Nephron progenitor cell (in vitro differentiated cells): ENCODE measurements at regions not wholly inside any gene's neighbourhood (a gene's known extent, or its start where the extent isn't known, plus 50 kb on each side); places are given as distances from the start of the nearest gene placed in this dataset.

Experiments
- DNase-seq: peaks from one replicate; pipeline ENCODE4 v3.0.0; 2021
- H3K27ac Mint-ChIP-seq: 2 replicates; pipeline ENCODE4 v1.8.0; 2021; ENCODE audit warnings: mild to moderate bottlenecking, moderate library complexity, mixed read lengths
- H3K27me3 Mint-ChIP-seq: 2 replicates; pipeline ENCODE4 v1.8.0; 2021; ENCODE audit warnings: mild to moderate bottlenecking, low read depth, mixed read lengths; ENCODE audit not compliant: poor library complexity
- H3K36me3 Mint-ChIP-seq: 2 replicates; pipeline ENCODE4 v1.8.0; 2021; ENCODE audit warnings: low read depth, mixed read lengths
- H3K4me1 Mint-ChIP-seq: 2 replicates; pipeline ENCODE4 v1.8.0; 2021; ENCODE audit warnings: mixed read lengths
- H3K4me3 Mint-ChIP-seq: 2 replicates; pipeline ENCODE4 v1.8.0; 2021; ENCODE audit warnings: mild to moderate bottlenecking, moderate library complexity, mixed read lengths
- H3K9me3 Mint-ChIP-seq: 2 replicates; pipeline ENCODE4 v1.8.0; 2021; ENCODE audit warnings: mild to moderate bottlenecking, moderate library complexity, mixed read lengths
- CTCF ChIP-seq: fragments of 200-600 bp; sonication (generic); IDR thresholded peaks from 2 replicates; pipeline ENCODE4 v1.5.0; 2021; ENCODE audit warnings: antibody characterized with exemption

DNA sequence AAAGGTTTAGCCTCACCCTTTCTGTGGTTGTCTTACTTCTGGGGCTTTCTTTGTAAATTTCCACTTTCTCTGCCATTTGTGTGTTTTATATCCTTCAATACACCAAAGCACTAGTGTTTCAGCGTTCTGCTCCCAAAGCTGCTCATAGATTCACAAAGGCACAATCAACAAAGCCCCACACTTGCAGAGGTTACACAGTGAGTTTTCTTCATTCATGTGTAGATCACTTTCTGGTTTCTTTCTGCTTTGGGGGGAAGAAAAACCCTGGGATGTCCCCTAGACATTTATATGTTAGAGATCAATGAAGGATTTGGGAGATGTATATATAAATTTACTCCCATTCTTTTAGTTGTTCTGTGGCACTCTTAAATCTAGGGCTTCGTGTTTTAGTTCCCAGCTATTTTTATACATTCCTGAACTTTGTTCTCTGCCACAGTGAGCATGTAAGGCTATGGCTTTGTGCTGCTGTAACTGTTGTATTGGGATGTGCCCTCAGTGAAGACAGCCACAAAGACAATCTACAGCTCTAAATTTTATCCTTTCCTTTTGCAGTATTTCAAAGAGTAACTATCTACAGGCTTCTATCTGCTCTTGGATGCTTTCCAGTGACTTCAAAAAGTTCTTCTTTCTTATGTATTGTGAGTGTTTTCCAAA is 636.5 kb downstream of the ZBBX start:
- no peak for TF ChIP-seq CTCF
- H3K27me3 Mint-ChIP-seq: no peaks in the 10 kb centered on the region
- H3K27ac Mint-ChIP-seq: no peak overlapping the region
- no peaks in the 10 kb centered on the region for H3K9me3 Mint-ChIP-seq
- H3K36me3 Mint-ChIP-seq: no peaks in the 10 kb centered on the region
- no peak for DNase-seq
- no peak overlapping the region for H3K4me3 Mint-ChIP-seq
- H3K4me1 Mint-ChIP-seq: no peaks in the 10 kb centered on the region

- DNase-seq: no peak
- TF ChIP-seq CTCF: no peak
- H3K27ac Mint-ChIP-seq: no peak overlapping the region
- H3K9me3 Mint-ChIP-seq: no peaks in the 10 kb centered on the region
- H3K4me3 Mint-ChIP-seq: no peak overlapping the region
- no peaks in the 10 kb centered on the region for H3K27me3 Mint-ChIP-seq
- no peaks in the 10 kb centered on the region for H3K4me1 Mint-ChIP-seq
- no peaks in the 10 kb centered on the region for H3K36me3 Mint-ChIP-seq
Measured at GRCh38 chr3:166734734-166735133, 645.4 kb downstream of the ZBBX start.

DNA sequence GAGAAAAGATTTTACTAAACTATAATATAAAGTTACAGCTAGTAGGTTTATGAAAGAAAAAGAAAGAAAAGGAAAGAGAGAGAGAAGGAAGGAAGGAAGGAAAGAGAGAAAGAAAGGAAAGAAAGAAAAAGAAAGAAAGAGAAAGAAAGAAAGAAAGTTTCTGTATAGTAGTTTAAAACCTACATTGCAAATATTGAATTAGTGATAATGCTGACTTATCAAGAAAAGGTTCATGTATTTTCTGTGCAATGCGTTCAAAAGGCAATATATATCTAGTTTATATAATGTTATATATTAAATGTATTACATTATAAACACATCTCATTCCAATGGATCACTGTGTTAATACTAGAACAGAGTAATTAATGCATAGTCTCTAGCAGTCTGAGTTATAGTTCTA is 648.4 kb downstream of the ZBBX start:
- no peak for TF ChIP-seq CTCF
- Mint-ChIP-seq H3K27ac (no peak overlapping the region), H3K4me1 (no peaks in the 10 kb centered on the region), H3K9me3 (no peaks in the 10 kb centered on the region), H3K27me3 (no peaks in the 10 kb centered on the region), H3K4me3 (no peak overlapping the region), H3K36me3 (no peaks in the 10 kb centered on the region)
- no peak for DNase-seq

DNA sequence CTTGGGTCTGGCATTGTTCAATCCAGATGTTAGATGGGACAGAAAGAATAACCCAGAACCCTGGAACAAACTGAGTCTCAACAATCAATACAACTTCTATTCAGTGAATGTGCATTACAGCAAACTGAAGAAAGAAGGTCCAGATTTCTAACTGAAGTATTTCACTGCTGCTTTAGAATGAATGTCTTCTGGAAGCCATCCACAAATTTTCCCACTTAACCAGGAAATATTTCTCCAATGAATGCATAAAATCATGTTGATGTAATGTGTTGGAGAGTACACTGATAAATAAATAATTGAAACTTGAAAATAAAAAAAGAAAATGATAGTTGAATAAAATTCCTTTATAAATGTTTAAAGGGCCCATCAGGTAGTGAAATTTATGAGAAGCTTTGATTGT is 658.6 kb downstream of the ZBBX start:
- Mint-ChIP-seq H3K36me3 (no peaks in the 10 kb centered on the region), H3K27me3 (no peaks in the 10 kb centered on the region), H3K27ac (no peak overlapping the region), H3K4me1 (no peaks in the 10 kb centered on the region), H3K9me3 (no peaks in the 10 kb centered on the region), H3K4me3 (no peak overlapping the region)
- no peak for TF ChIP-seq CTCF
- DNase-seq: no peak

DNA sequence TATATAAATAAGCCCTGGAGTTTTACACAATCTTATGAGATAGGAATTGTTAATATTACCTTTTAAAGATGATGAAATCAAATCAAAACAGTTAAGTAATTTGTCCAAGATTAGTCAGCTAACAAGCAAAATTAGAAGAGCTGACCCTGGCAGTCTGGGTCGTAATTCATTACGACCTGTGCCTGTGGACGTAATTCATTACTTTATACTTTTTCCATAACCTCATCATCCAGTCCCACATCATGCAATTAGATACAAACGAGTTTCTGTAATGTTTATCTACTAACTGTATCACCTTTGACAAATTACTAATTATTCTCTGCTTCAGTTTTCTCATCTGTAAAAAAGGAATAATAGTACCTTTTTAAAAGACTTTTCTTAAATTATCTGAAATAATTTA is 665.9 kb downstream of the ZBBX start:
- no peak for DNase-seq
- Mint-ChIP-seq H3K4me1 (no peaks in the 10 kb centered on the region), H3K9me3 (no peaks in the 10 kb centered on the region), H3K4me3 (no peak overlapping the region), H3K27me3 (no peaks in the 10 kb centered on the region), H3K27ac (no peak overlapping the region), H3K36me3 (no peaks in the 10 kb centered on the region)
- TF ChIP-seq CTCF: no peak

- H3K4me3 Mint-ChIP-seq: no peak overlapping the region
- H3K27ac Mint-ChIP-seq: no peak overlapping the region
- H3K9me3 Mint-ChIP-seq: no peaks in the 10 kb centered on the region
- TF ChIP-seq CTCF: no peak
- no peak for DNase-seq
- no peaks in the 10 kb centered on the region for H3K4me1 Mint-ChIP-seq
- no peaks in the 10 kb centered on the region for H3K36me3 Mint-ChIP-seq
- no peaks in the 10 kb centered on the region for H3K27me3 Mint-ChIP-seq
Measured at GRCh38 chr3:166713787-166714186, 666.3 kb downstream of the ZBBX start.
